Activated CD4-positive, alpha-beta memory T cell treated with anti-CD3 and anti-CD28 coated beads for 36 hours (primary cell): ENCODE measurements at regions not wholly inside any gene's neighbourhood (a gene's known extent, or its start where the extent isn't known, plus 50 kb on each side); places are given as distances from the start of the nearest gene placed in this dataset.
A peak's percentile ranks its signal among the peaks of the same experiment; 100 is the strongest.

Experiments
- CTCF ChIA-PET: fragments of 350-600 bp; sonication (Branson Sonifier 250); formaldehyde crosslinking; loops from one replicate; lab custom pipeline; 2021; ENCODE audit warnings: antibody characterized with exemption, inconsistent platforms; lab: Charles Lee
- POLR2A ChIA-PET: fragments of 350-600 bp; sonication (Branson Sonifier 250); formaldehyde crosslinking; loops from one replicate; lab custom pipeline; 2021; ENCODE audit warnings: antibody characterized with exemption; lab: Charles Lee
- DNase-seq: peaks from one replicate; pipeline ENCODE4 v3.0.0-alpha.2; 2020
- H3K27ac Mint-ChIP-seq: one replicate; pipeline ENCODE4 v1.8.0; 2021; ENCODE audit warnings: mixed read lengths
- H3K27me3 Mint-ChIP-seq: one replicate; pipeline ENCODE4 v1.8.0; 2021; ENCODE audit warnings: mixed read lengths
- H3K36me3 Mint-ChIP-seq: one replicate; pipeline ENCODE4 v1.8.0; 2021; ENCODE audit warnings: mixed read lengths
- H3K4me1 Mint-ChIP-seq: one replicate; pipeline ENCODE4 v1.8.0; 2021; ENCODE audit warnings: low read depth, mixed read lengths
- H3K4me3 Mint-ChIP-seq: one replicate; pipeline ENCODE4 v1.8.0; 2021; ENCODE audit warnings: mild to moderate bottlenecking, mixed read lengths
- H3K9me3 Mint-ChIP-seq: one replicate; pipeline ENCODE4 v1.8.0; 2021; ENCODE audit warnings: mixed read lengths
- intact Hi-C: fragments of 100-400 bp; cut with micrococcal nuclease; formaldehyde crosslinking; loops from one replicate; pipeline ENCODE4 v1.15.1; 2023

DNA sequence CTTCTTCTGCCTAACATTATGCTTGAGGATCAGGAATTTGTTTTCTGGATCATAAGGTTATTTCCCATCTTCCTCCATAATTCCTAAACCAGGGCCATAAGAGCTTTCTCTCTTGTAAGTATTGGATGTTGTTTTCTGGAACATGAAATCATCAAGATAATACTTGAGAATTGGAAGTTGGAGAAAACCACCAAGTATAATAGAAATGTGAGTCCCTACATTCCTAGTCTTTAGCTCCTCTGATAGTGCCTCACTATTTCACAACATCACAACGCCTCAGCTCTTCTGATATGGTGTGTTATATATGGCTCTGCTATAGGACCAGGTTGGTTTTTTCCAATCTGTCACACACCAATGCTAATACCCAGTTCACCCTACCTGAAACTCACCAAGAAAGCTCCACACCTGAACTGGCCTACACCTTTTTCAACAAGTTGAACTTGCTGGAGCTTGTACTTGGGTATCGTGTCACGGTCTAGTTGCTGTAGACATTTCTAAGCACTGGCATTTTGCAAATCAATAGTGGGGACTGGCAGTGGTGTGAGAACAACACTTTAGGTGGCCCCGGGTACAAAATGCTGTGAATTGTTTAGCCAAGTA is 141.1 kb downstream of the ACTBL2 start:
- Mint-ChIP-seq H3K36me3 (no peaks in the 10 kb centered on the region), H3K27ac (no peak overlapping the region), H3K4me3 (no peak overlapping the region), H3K27me3 (peaks cover 2% of the 10 kb centered on the region), H3K4me1 (no peaks in the 10 kb centered on the region), H3K9me3 (no peaks in the 10 kb centered on the region)
- ChIA-PET POLR2A (no interaction called here), CTCF (interaction anchor here (0.6 kb wide), 1 partner anchor 102 kb away, joined by 3 read pairs; no protein-coding TSS in a partner anchor)
- no peak for DNase-seq
- intact Hi-C loops: no loop called here

DNA sequence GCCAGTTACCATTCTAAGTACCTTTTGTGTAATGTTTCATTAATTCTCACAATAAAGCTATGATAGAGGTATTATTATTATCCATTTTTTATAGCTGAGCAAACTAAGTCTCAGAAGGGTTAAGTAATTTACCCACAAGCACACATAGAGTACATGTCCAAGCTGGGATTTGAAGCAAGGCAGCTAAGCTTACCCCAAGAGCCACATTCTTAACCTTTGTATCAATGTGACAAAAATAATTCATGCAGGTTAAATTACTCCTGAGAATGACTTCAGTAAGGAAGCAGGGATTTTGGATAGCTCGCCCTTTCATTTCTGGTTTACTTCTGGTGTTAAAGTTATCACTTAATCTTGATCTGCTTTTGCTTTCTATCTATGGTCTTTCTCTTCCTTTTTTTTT is 141.9 kb downstream of the ACTBL2 start:
- POLR2A ChIA-PET: no interaction called here
- intact Hi-C loops: no loop called here
- CTCF ChIA-PET: no interaction called here
- no peak overlapping the region for H3K4me3 Mint-ChIP-seq
- peaks cover 2% of the 10 kb centered on the region for H3K27me3 Mint-ChIP-seq
- no peaks in the 10 kb centered on the region for H3K9me3 Mint-ChIP-seq
- H3K36me3 Mint-ChIP-seq: no peaks in the 10 kb centered on the region
- no peaks in the 10 kb centered on the region for H3K4me1 Mint-ChIP-seq
- no peak for DNase-seq
- no peak overlapping the region for H3K27ac Mint-ChIP-seq

DNA sequence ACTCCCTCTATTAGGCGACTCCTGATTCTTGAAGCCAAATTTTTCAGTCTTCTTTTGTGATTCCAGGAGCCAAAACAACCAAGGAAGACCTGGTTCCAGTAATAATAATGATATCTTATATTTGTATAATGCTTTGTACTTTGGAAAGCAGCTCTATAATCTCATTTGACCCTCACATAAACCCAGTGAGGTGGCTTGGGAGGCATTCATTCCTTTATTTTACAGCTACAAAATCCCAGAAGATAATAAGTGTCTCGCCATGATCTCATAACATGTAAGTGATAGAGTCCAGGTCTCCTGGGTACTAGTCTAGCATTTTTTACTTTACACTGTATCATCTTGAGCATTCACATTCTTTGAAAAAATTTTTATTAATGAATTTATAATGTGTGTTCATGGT is 143.1 kb downstream of the ACTBL2 start:
- POLR2A ChIA-PET: no interaction called here
- no peaks in the 10 kb centered on the region for H3K4me1 Mint-ChIP-seq
- DNase-seq: no peak
- no peaks in the 10 kb centered on the region for H3K36me3 Mint-ChIP-seq
- H3K4me3 Mint-ChIP-seq: no peak overlapping the region
- CTCF ChIA-PET: interaction anchor here (0.7 to 1.9 kb wide), 5 partner anchors 41 to 1121 kb away, joined by 3 to 13 read pairs (median 4); partner anchors contain the start of gene PLK2
- H3K27me3 Mint-ChIP-seq: peaks cover 2% of the 10 kb centered on the region
- intact Hi-C loops: no loop called here
- no peak overlapping the region for H3K27ac Mint-ChIP-seq
- H3K9me3 Mint-ChIP-seq: no peaks in the 10 kb centered on the region

- intact Hi-C loops: no loop called here
- no peaks in the 10 kb centered on the region for H3K4me1 Mint-ChIP-seq
- H3K27ac Mint-ChIP-seq: no peak overlapping the region
- H3K36me3 Mint-ChIP-seq: no peaks in the 10 kb centered on the region
- DNase-seq: no peak
- no peaks in the 10 kb centered on the region for H3K9me3 Mint-ChIP-seq
- ChIA-PET CTCF (interaction anchor here (0.7 to 1.9 kb wide), 11 partner anchors 9 to 1122 kb away, joined by 3 to 13 read pairs (median 4); partner anchors contain the start of gene PLK2), POLR2A (no interaction called here)
- peaks cover 2% of the 10 kb centered on the region for H3K27me3 Mint-ChIP-seq
- H3K4me3 Mint-ChIP-seq: no peak overlapping the region
Measured at GRCh38 chr5:57338868-57339340, 143.7 kb downstream of the ACTBL2 start.

- intact Hi-C loops: no loop called here
- peaks cover 2% of the 10 kb centered on the region for H3K27me3 Mint-ChIP-seq
Measured at GRCh38 chr5:57338068-57338867, 144.3 kb downstream of the ACTBL2 start.

DNA sequence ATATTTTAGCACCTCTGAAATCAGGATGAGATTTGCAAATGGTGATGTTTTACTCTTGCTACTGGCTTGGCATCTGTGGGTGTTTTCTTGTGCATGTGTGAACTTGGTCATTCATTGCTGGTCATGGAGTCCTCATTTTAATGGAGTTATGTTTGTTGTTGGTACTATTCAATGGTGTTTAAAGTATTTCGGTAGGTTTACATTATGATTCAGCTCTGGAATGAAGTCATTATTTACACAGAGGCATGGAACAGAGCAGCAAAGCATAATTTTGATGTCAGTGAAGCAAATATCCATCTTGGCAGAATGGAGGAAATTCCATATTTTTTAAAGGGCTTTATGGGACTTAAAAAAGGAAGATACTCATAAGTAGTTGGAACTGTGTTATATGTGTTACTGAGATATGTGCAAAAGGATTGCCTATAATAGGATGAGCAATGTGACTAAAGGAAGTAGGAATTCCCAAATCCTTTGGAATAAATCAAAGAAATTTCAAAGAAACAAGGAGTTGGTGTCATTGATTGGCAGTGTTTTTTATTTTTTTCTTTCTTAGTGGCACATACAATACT is 147.4 kb downstream of the ACTBL2 start:
- Mint-ChIP-seq H3K27me3 (peaks cover 2% of the 10 kb centered on the region), H3K9me3 (no peaks in the 10 kb centered on the region), H3K4me1 (no peaks in the 10 kb centered on the region), H3K4me3 (no peak overlapping the region), H3K36me3 (no peaks in the 10 kb centered on the region), H3K27ac (no peak overlapping the region)
- ChIA-PET CTCF (no interaction called here), POLR2A (no interaction called here)
- DNase-seq: no peak
- intact Hi-C loops: no loop called here

More at GRCh38 chr5:57338068-57338867, 144.3 kb downstream of the ACTBL2 start:
- Mint-ChIP-seq H3K36me3 (no peaks in the 10 kb centered on the region), H3K4me3 (no peak overlapping the region), H3K9me3 (no peaks in the 10 kb centered on the region), H3K27ac (no peak overlapping the region), H3K4me1 (no peaks in the 10 kb centered on the region)
- ChIA-PET CTCF (interaction anchor here (0.8 to 1.9 kb wide), 10 partner anchors 9 to 1123 kb away, joined by 3 to 13 read pairs (median 4); partner anchors contain the start of gene PLK2), POLR2A (no interaction called here)
- peak; percentile 22 for DNase-seq

DNA sequence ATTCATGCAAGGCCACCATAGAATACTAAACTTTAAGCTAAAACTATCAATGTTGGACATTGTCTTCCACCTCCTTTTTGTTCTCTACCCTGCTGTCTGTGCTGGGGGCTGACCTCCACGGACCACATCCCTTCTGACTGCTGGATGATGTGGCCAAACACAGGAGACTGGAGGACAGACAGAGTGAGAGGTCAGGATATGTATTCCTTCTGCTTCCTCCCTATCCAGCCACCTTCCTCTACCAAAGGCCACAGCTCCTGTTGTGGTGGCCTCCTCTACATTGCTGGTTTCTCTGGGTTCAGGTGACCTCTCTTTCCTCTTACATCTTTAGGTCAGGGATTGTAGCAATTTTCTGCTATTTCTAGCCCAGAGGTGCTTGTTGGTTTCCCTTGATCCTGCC is 148.1 kb downstream of the ACTBL2 start:
- no peaks in the 10 kb centered on the region for H3K9me3 Mint-ChIP-seq
- no peak for DNase-seq
- ChIA-PET CTCF (no interaction called here), POLR2A (no interaction called here)
- H3K4me3 Mint-ChIP-seq: no peak overlapping the region
- H3K27ac Mint-ChIP-seq: no peak overlapping the region
- H3K4me1 Mint-ChIP-seq: no peaks in the 10 kb centered on the region
- peaks cover 2% of the 10 kb centered on the region for H3K27me3 Mint-ChIP-seq
- no peaks in the 10 kb centered on the region for H3K36me3 Mint-ChIP-seq
- intact Hi-C loops: no loop called here

GRCh38 chr5:57332361-57332760 is 150.2 kb downstream of the ACTBL2 start:
- H3K27ac Mint-ChIP-seq: no peak overlapping the region
- no peak overlapping the region for H3K4me3 Mint-ChIP-seq
- no peaks in the 10 kb centered on the region for H3K36me3 Mint-ChIP-seq
- ChIA-PET CTCF (no interaction called here), POLR2A (no interaction called here)
- no peaks in the 10 kb centered on the region for H3K9me3 Mint-ChIP-seq
- intact Hi-C loops: no loop called here
- H3K27me3 Mint-ChIP-seq: no peaks in the 10 kb centered on the region
- peaks cover 5% of the 10 kb centered on the region for H3K4me1 Mint-ChIP-seq
- no peak for DNase-seq

DNA sequence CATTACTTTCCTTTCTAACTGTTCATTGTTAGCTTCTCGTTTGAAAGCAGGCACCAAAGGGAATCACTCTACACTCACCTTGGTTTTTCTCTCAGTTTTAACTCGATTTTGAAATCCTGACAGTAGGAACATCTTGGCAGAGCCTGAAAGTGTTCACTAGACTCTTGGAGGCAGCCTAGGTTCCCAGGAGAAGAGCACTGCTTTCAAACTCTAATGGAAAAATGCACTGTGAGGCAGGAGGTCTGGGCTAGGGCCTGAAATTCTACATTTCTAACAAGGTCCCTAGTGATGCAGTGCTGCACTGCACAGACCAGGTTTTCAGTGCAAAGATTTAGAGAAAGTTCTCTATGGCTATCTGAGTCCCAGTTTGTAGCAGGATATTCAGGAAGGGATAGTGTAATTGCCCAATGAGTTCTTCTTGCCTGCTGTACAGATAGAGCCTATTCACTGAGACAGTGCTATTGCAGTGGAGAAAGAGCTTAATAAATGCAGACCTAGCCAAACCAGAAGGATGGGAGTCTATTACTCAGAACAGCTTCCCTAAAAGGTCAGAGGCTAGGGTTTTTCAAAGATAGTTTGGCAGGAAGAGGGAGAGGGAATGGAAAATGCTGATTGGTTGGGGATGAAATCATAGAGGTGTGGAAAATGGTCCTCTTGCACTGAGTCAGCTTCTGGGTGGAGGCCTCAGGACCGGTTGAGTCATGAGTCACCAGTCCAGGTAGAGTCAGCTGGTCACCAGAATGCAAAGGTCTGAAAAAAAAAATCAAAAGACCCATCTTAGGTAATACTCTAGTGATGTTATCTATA is 153.9 kb downstream of the GPBP1 start:
- ChIA-PET CTCF (interaction anchor here (1.0 kb wide), 1 partner anchor 11 kb away, joined by 3 read pairs; no protein-coding TSS in a partner anchor), POLR2A (no interaction called here)
- Mint-ChIP-seq H3K36me3 (no peaks in the 10 kb centered on the region), H3K27ac (no peak overlapping the region), H3K27me3 (no peaks in the 10 kb centered on the region), H3K4me1 (peaks cover 15% of the 10 kb centered on the region), H3K4me3 (no peak overlapping the region), H3K9me3 (no peaks in the 10 kb centered on the region)
- intact Hi-C loops: no loop called here
- DNase-seq: no peak

GRCh38 chr5:57325678-57326397 is 152.0 kb downstream of the GPBP1 start:
- CTCF ChIA-PET: no interaction called here
- Mint-ChIP-seq H3K27ac (no peak overlapping the region), H3K9me3 (no peaks in the 10 kb centered on the region), H3K4me1 (peaks cover 15% of the 10 kb centered on the region), H3K36me3 (no peaks in the 10 kb centered on the region), H3K4me3 (no peak overlapping the region), H3K27me3 (no peaks in the 10 kb centered on the region)
- intact Hi-C loops: no loop called here
- POLR2A ChIA-PET: no interaction called here
- no peak for DNase-seq

GRCh38 chr5:57324861-57325260 is 151.0 kb downstream of the GPBP1 start:
- Mint-ChIP-seq H3K27ac (no peak overlapping the region), H3K4me3 (no peak overlapping the region), H3K9me3 (no peaks in the 10 kb centered on the region), H3K4me1 (peaks cover 15% of the 10 kb centered on the region), H3K36me3 (no peaks in the 10 kb centered on the region), H3K27me3 (no peaks in the 10 kb centered on the region)
- ChIA-PET CTCF (interaction anchor here (1.1 to 2.3 kb wide), 2 partner anchors 14 to 22 kb away, joined by 4 to 6 read pairs; no protein-coding TSS in a partner anchor), POLR2A (no interaction called here)
- intact Hi-C loops: loop anchor here (1.0 kb wide), 1 partner anchor 26 kb away; no protein-coding TSS in a partner anchor
- no peak for DNase-seq
